ENCODE measurements at regions not wholly inside any gene's neighbourhood (a gene's known extent, or its start where the extent isn't known, plus 50 kb on each side); places are given as distances from the start of the nearest gene placed in this dataset.

- peaks cover 0 to 8% (median 6%) of the 10 kb centered on the region in 5 donors for H3K4me1 ChIP-seq (ENCODE audit: control insufficient read depth in 5 of 5, insufficient read depth in 5 of 5, low read length in 5 of 5)
- H3K9ac ChIP-seq (ENCODE audit: low read length in 5 of 5) = no peak overlapping the region
- no peaks in the 10 kb centered on the region for H3K9me3 ChIP-seq (ENCODE audit: control insufficient read depth in 5 of 5, low read length in 5 of 5)
- no peak overlapping the region for H3K4me3 ChIP-seq (ENCODE audit: low read depth in 1 of 5, low read length in 5 of 5)
- no peak overlapping the region for H3K27ac ChIP-seq (ENCODE audit: low read depth, low read length)
- H3K36me3 ChIP-seq (ENCODE audit: control insufficient read depth in 5 of 5, insufficient read depth in 5 of 5, low read length in 5 of 5) = no peaks in the 10 kb centered on the region
- H3K27me3 ChIP-seq (ENCODE audit: control insufficient read depth in 5 of 5, insufficient read depth in 4 of 5, low read length in 5 of 5) = no peaks in the 10 kb centered on the region
Measured at GRCh38 chr3:27661797-27662196, 60.3 kb downstream of the EOMES start.

- H3K9me3 ChIP-seq (ENCODE audit: control insufficient read depth in 5 of 5, low read length in 5 of 5) = no peaks in the 10 kb centered on the region
- no peaks in the 10 kb centered on the region for H3K27me3 ChIP-seq (ENCODE audit: control insufficient read depth in 5 of 5, insufficient read depth in 4 of 5, low read length in 5 of 5)
- no peak overlapping the region for H3K9ac ChIP-seq (ENCODE audit: low read length in 5 of 5)
- no peak overlapping the region for H3K27ac ChIP-seq (ENCODE audit: low read depth, low read length)
- H3K4me3 ChIP-seq (ENCODE audit: low read depth in 1 of 5, low read length in 5 of 5) = no peak overlapping the region
- H3K4me1 ChIP-seq (ENCODE audit: control insufficient read depth in 5 of 5, insufficient read depth in 5 of 5, low read length in 5 of 5) = no peaks in the 10 kb centered on the region
- no peaks in the 10 kb centered on the region for H3K36me3 ChIP-seq (ENCODE audit: control insufficient read depth in 5 of 5, insufficient read depth in 5 of 5, low read length in 5 of 5)
Measured at GRCh38 chr3:27659279-27660021, 62.7 kb downstream of the EOMES start.

- Histone ChIP-seq H3K9me3 (ENCODE audit: control insufficient read depth in 5 of 5, low read length in 5 of 5) (no peaks in the 10 kb centered on the region), H3K4me3 (ENCODE audit: low read depth in 1 of 5, low read length in 5 of 5) (no peak overlapping the region), H3K9ac (ENCODE audit: low read length in 5 of 5) (no peak overlapping the region), H3K27ac (ENCODE audit: low read depth, low read length) (no peak overlapping the region), H3K4me1 (ENCODE audit: control insufficient read depth in 5 of 5, insufficient read depth in 5 of 5, low read length in 5 of 5) (no peaks in the 10 kb centered on the region), H3K27me3 (ENCODE audit: control insufficient read depth in 5 of 5, insufficient read depth in 4 of 5, low read length in 5 of 5) (no peaks in the 10 kb centered on the region), H3K36me3 (ENCODE audit: control insufficient read depth in 5 of 5, insufficient read depth in 5 of 5, low read length in 5 of 5) (no peaks in the 10 kb centered on the region)
Measured at GRCh38 chr3:27658741-27659140, 63.4 kb downstream of the EOMES start.

GRCh38 chr3:27657871-27658270 is 64.3 kb downstream of the EOMES start:
- no peak overlapping the region for H3K27ac ChIP-seq (ENCODE audit: low read depth, low read length)

GRCh38 chr3:27657404-27657803 is 64.7 kb downstream of the EOMES start:
- H3K27ac ChIP-seq (ENCODE audit: low read depth, low read length) = no peak overlapping the region
- H3K9ac ChIP-seq (ENCODE audit: low read length in 5 of 5) = no peak overlapping the region
- no peaks in the 10 kb centered on the region for H3K4me1 ChIP-seq (ENCODE audit: control insufficient read depth in 5 of 5, insufficient read depth in 5 of 5, low read length in 5 of 5)
- no peaks in the 10 kb centered on the region for H3K36me3 ChIP-seq (ENCODE audit: control insufficient read depth in 5 of 5, insufficient read depth in 5 of 5, low read length in 5 of 5)
- H3K27me3 ChIP-seq (ENCODE audit: control insufficient read depth in 5 of 5, insufficient read depth in 4 of 5, low read length in 5 of 5) = no peaks in the 10 kb centered on the region
- H3K9me3 ChIP-seq (ENCODE audit: control insufficient read depth in 5 of 5, low read length in 5 of 5) = no peaks in the 10 kb centered on the region
- no peak overlapping the region for H3K4me3 ChIP-seq (ENCODE audit: low read depth in 1 of 5, low read length in 5 of 5)

More at GRCh38 chr3:27657871-27658270, 64.3 kb downstream of the EOMES start:
- no peaks in the 10 kb centered on the region for H3K9me3 ChIP-seq (ENCODE audit: control insufficient read depth in 5 of 5, low read length in 5 of 5)
- H3K36me3 ChIP-seq (ENCODE audit: control insufficient read depth in 5 of 5, insufficient read depth in 5 of 5, low read length in 5 of 5) = no peaks in the 10 kb centered on the region
- H3K9ac ChIP-seq (ENCODE audit: low read length in 5 of 5) = no peak overlapping the region
- no peaks in the 10 kb centered on the region for H3K27me3 ChIP-seq (ENCODE audit: control insufficient read depth in 5 of 5, insufficient read depth in 4 of 5, low read length in 5 of 5)
- no peak overlapping the region for H3K4me3 ChIP-seq (ENCODE audit: low read depth in 1 of 5, low read length in 5 of 5)
- H3K4me1 ChIP-seq (ENCODE audit: control insufficient read depth in 5 of 5, insufficient read depth in 5 of 5, low read length in 5 of 5) = no peaks in the 10 kb centered on the region

GRCh38 chr3:27656790-27657189 is 65.3 kb downstream of the EOMES start:
- Histone ChIP-seq H3K4me3 (ENCODE audit: low read depth in 1 of 5, low read length in 5 of 5) (no peak overlapping the region), H3K9ac (ENCODE audit: low read length in 5 of 5) (no peak overlapping the region)

GRCh38 chr3:27655547-27655946 is 66.6 kb downstream of the EOMES start:
- Histone ChIP-seq H3K9me3 (ENCODE audit: control insufficient read depth in 5 of 5, low read length in 5 of 5) (no peaks in the 10 kb centered on the region), H3K36me3 (ENCODE audit: control insufficient read depth in 5 of 5, insufficient read depth in 5 of 5, low read length in 5 of 5) (no peaks in the 10 kb centered on the region), H3K9ac (ENCODE audit: low read length in 5 of 5) (no peak overlapping the region), H3K4me1 (ENCODE audit: control insufficient read depth in 5 of 5, insufficient read depth in 5 of 5, low read length in 5 of 5) (no peaks in the 10 kb centered on the region), H3K27me3 (ENCODE audit: control insufficient read depth in 5 of 5, insufficient read depth in 4 of 5, low read length in 5 of 5) (no peaks in the 10 kb centered on the region), H3K27ac (ENCODE audit: low read depth, low read length) (no peak overlapping the region), H3K4me3 (ENCODE audit: low read depth in 1 of 5, low read length in 5 of 5) (no peak overlapping the region)

More at GRCh38 chr3:27656790-27657189, 65.3 kb downstream of the EOMES start:
- Histone ChIP-seq H3K27me3 (ENCODE audit: control insufficient read depth in 5 of 5, insufficient read depth in 4 of 5, low read length in 5 of 5) (no peaks in the 10 kb centered on the region), H3K4me1 (ENCODE audit: control insufficient read depth in 5 of 5, insufficient read depth in 5 of 5, low read length in 5 of 5) (no peaks in the 10 kb centered on the region), H3K36me3 (ENCODE audit: control insufficient read depth in 5 of 5, insufficient read depth in 5 of 5, low read length in 5 of 5) (no peaks in the 10 kb centered on the region), H3K27ac (ENCODE audit: low read depth, low read length) (no peak overlapping the region), H3K9me3 (ENCODE audit: control insufficient read depth in 5 of 5, low read length in 5 of 5) (no peaks in the 10 kb centered on the region)

GRCh38 chr3:27653803-27654558 is 68.1 kb downstream of the EOMES start:
- H3K27me3 ChIP-seq (ENCODE audit: control insufficient read depth in 5 of 5, insufficient read depth in 4 of 5, low read length in 5 of 5) = no peaks in the 10 kb centered on the region
- H3K4me1 ChIP-seq (ENCODE audit: control insufficient read depth in 5 of 5, insufficient read depth in 5 of 5, low read length in 5 of 5) = no peaks in the 10 kb centered on the region
- no peak overlapping the region for H3K27ac ChIP-seq (ENCODE audit: low read depth, low read length)
- no peak overlapping the region for H3K4me3 ChIP-seq (ENCODE audit: low read depth in 1 of 5, low read length in 5 of 5)
- H3K36me3 ChIP-seq (ENCODE audit: control insufficient read depth in 5 of 5, insufficient read depth in 5 of 5, low read length in 5 of 5) = no peaks in the 10 kb centered on the region
- no peaks in the 10 kb centered on the region for H3K9me3 ChIP-seq (ENCODE audit: control insufficient read depth in 5 of 5, low read length in 5 of 5)
- no peak overlapping the region for H3K9ac ChIP-seq (ENCODE audit: low read length in 5 of 5)

- Histone ChIP-seq H3K27ac (ENCODE audit: low read depth, low read length) (no peak overlapping the region), H3K4me1 (ENCODE audit: control insufficient read depth in 5 of 5, insufficient read depth in 5 of 5, low read length in 5 of 5) (no peaks in the 10 kb centered on the region), H3K4me3 (ENCODE audit: low read depth in 1 of 5, low read length in 5 of 5) (no peak overlapping the region), H3K9ac (ENCODE audit: low read length in 5 of 5) (no peak overlapping the region), H3K36me3 (ENCODE audit: control insufficient read depth in 5 of 5, insufficient read depth in 5 of 5, low read length in 5 of 5) (no peaks in the 10 kb centered on the region), H3K27me3 (ENCODE audit: control insufficient read depth in 5 of 5, insufficient read depth in 4 of 5, low read length in 5 of 5) (no peaks in the 10 kb centered on the region), H3K9me3 (ENCODE audit: control insufficient read depth in 5 of 5, low read length in 5 of 5) (no peaks in the 10 kb centered on the region)
Measured at GRCh38 chr3:27649277-27649676, 72.8 kb downstream of the EOMES start.

GRCh38 chr3:27646896-27647295 is 75.2 kb downstream of the EOMES start:
- Histone ChIP-seq H3K27ac (ENCODE audit: low read depth, low read length) (no peak overlapping the region), H3K4me3 (ENCODE audit: low read depth in 1 of 5, low read length in 5 of 5) (no peak overlapping the region), H3K36me3 (ENCODE audit: control insufficient read depth in 5 of 5, insufficient read depth in 5 of 5, low read length in 5 of 5) (no peaks in the 10 kb centered on the region), H3K27me3 (ENCODE audit: control insufficient read depth in 5 of 5, insufficient read depth in 4 of 5, low read length in 5 of 5) (no peaks in the 10 kb centered on the region), H3K9ac (ENCODE audit: low read length in 5 of 5) (no peak overlapping the region), H3K9me3 (ENCODE audit: control insufficient read depth in 5 of 5, low read length in 5 of 5) (no peaks in the 10 kb centered on the region), H3K4me1 (ENCODE audit: control insufficient read depth in 5 of 5, insufficient read depth in 5 of 5, low read length in 5 of 5) (no peaks in the 10 kb centered on the region)
